Fibroblast of villous mesenchyme (primary cell): ENCODE measurements at regions not wholly inside any gene's neighbourhood (a gene's known extent, or its start where the extent isn't known, plus 50 kb on each side); places are given as distances from the start of the nearest gene placed in this dataset.

Experiments used
- DNase-seq: peaks from one replicate; pipeline ENCODE4 v3.0.0-alpha.2; 2010; ENCODE audit warnings: low read depth
- H3K4me3 ChIP-seq: 2 replicates; pipeline ENCODE4 v1.5.1; 2011; ENCODE audit warnings: low read depth, mild to moderate bottlenecking, low read length
- TF ChIP-seq, protein P1 (sequence below): IDR thresholded peaks from 2 replicates; pipeline ENCODE4 v1.5.1; 2012; ENCODE audit warnings: low read depth, mild to moderate bottlenecking, low read length; ENCODE audit not compliant: insufficient read depth

DNA sequence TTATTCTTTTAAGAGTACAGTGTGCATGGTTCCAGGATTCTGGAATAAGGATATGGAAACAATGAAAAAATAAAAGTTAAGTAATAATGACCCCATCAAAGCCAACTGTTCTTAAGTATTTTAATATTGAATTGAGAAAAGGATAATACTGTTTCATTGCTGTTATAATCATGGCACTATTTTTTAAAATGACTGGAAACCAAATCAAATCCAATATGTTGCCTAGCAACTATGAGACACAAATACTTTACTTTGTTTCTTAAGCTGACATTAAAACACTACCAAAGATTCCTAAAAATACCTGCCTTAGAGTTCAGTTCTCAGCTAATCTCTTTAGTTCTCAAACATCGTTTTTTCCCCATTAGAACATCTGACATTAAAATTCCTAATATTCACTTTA is 66.4 kb upstream of the OTOGL start:
- DNase-seq = no peak
- H3K4me3 ChIP-seq = no peak overlapping the region
- TF ChIP-seq, protein P1, sequence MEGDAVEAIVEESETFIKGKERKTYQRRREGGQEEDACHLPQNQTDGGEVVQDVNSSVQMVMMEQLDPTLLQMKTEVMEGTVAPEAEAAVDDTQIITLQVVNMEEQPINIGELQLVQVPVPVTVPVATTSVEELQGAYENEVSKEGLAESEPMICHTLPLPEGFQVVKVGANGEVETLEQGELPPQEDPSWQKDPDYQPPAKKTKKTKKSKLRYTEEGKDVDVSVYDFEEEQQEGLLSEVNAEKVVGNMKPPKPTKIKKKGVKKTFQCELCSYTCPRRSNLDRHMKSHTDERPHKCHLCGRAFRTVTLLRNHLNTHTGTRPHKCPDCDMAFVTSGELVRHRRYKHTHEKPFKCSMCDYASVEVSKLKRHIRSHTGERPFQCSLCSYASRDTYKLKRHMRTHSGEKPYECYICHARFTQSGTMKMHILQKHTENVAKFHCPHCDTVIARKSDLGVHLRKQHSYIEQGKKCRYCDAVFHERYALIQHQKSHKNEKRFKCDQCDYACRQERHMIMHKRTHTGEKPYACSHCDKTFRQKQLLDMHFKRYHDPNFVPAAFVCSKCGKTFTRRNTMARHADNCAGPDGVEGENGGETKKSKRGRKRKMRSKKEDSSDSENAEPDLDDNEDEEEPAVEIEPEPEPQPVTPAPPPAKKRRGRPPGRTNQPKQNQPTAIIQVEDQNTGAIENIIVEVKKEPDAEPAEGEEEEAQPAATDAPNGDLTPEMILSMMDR = no peak

DNA sequence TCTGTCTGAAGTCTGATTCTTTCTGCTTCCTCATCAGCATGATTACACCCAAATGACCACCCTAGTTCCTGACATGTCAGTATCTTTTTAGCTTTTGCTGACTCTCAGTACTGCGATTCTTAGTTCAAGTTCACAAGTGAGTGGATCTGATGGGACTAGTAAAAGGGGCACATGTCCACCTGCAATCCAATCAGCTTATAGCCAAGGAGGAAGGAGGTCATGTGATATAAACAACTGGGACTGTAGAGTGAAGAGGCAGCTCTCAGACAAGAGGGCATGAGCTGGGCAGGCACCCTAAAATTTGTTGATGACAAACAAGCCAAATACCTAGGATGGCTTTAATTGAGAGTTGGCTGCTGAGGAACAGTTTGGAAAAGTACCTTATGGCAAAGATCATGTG is 68.1 kb upstream of the OTOGL start:
- DNase-seq = no peak
- H3K4me3 ChIP-seq = no peak overlapping the region
- TF ChIP-seq, protein P1 = no peak

DNA sequence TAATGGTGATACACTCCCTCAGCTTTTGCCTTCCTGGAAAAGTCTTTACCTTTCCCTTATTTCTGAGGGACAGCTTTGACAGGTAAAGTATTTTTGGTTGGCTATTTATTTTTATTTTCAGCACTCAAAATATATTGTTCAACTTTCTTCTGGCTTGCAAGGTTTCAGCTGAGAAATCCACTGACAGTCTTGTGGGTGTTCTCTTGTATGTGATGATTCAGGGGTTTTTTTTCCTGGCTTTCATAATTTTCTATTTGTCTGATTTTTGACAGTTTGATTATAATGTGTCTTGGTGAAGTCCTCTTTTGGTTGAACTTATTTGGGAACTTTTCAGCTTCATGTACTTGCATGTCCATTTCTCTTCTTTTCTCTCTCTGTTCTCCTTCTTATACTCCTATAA is 73.7 kb upstream of the OTOGL start:
- H3K4me3 ChIP-seq = no peak overlapping the region
- DNase-seq = no peak
- TF ChIP-seq, protein P1 = no peak

DNA sequence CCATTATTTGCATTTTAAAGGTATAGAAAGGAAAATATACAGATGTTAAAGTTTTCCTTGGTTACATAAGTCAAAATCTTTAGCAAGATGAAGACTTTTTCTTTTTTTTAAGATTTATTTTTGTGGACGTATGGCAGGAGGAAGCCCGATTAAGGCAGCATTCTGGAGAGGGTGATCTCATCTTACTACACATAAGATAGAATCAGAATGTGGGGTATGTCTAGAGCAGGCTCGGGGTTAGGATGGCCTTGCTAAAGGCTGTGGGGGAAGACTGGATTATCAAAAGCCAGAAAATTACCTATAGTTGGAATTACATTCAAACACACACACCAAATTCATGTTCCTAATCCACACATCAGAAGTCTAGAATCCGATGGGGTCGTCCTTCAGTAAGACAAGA is 79.6 kb upstream of the OTOGL start:
- DNase-seq = no peak
- TF ChIP-seq, protein P1 = no peak
- no peak overlapping the region for H3K4me3 ChIP-seq

DNA sequence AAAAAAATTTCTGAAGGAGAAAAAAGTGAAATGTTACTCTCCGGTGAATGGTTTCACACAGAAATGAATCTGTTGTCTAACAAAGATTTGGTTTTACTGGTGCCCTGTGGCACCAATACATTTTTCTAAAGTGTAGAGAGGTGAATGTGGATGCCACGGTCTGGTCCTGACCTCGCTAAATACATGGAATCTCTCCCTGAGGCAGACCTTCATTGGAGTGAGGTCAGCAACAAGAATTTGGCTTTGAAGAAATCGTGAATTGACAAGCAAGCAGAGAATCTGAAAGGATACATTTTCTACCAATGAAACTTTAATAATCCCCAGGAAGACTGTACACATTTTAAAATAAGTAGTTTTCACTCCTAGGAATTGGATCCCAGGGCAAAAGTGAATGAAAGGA is 81.2 kb upstream of the OTOGL start:
- no peak for DNase-seq
- no peak overlapping the region for H3K4me3 ChIP-seq
- TF ChIP-seq, protein P1 = no peak

DNA sequence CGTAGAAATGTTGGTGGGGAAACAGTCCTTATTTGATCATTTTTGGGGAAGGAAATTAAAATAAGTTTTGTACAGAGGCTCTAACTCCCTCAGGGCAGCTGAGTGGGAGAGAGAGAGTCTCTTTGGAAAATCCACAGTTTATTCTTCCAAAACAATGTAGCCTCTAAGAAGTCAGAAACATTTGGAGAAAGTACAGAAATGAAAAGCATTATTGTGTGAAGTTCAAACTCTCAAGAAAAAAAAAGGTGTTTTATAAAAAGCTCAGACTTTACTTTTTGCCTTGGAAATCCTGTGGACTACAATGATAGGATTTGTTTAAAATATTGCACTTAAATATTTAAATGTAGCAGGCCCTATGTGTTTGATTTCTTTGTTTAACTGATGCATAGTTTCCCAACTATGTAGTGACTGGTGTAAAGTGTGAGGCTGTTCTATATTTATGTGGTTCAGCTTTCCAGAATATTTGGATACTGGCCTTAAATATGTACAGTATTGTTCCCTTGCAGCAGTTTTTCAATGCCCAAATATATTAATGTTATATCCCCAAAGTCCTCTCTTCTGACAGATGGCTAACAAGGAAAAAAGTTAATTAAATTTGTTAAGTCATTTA is 82.0 kb upstream of the OTOGL start:
- DNase-seq = no peak

More for the DNA sequence above, 82.0 kb upstream of the OTOGL start:
- TF ChIP-seq, protein P1 = no peak
- H3K4me3 ChIP-seq = no peak overlapping the region
